Endothelial cell of umbilical vein (primary cell): ENCODE measurements at regions not wholly inside any gene's neighbourhood (a gene's known extent, or its start where the extent isn't known, plus 50 kb on each side); places are given as distances from the start of the nearest gene placed in this dataset.

ENCODE experiments used
- BruUV-seq: library from RNA; stranded (reverse); fragments of 400-500 nt; replicated peaks from 2 replicates; lab custom pipeline; 2021; lab: Mats Ljungman, UMichigan
- CTCF ChIA-PET: fragments of 300-600, 350-600 bp; sonication (Branson Sonifier 250); formaldehyde crosslinking; loops from one replicate; lab custom pipeline; 2021; ENCODE audit warnings: antibody characterized with exemption, inconsistent platforms; lab: Charles Lee
- POLR2A ChIA-PET: fragments of 300-600, 350-600 bp; sonication (Branson Sonifier 250); formaldehyde crosslinking; loops from one replicate; lab custom pipeline; 2021; ENCODE audit warnings: antibody characterized with exemption, inconsistent platforms; lab: Charles Lee
- DNase-seq: peaks from one replicate; pipeline ENCODE4 v3.0.0-alpha.2; 2011; ENCODE audit warnings: low read depth, low spot score
- FAIRE-seq: peaks from 2 replicates; lab custom pipeline; 2011; peaks lifted over from hg19 to GRCh38; lab: Jason Lieb, UNC
- H2AFZ ChIP-seq: 2 replicates; pipeline ENCODE4 v1.6.0; 2012; ENCODE audit warnings: low read depth, low read length, control low read depth, inconsistent platforms
- H3K27ac ChIP-seq: 2 replicates; pipeline ENCODE4 v1.5.1; 2011; ENCODE audit warnings: low read depth, mild to moderate bottlenecking, control low read depth, low read length, moderate library complexity; ENCODE audit not compliant: insufficient read depth
- H3K27me3 ChIP-seq, 2 experiments: 2 replicates each; pipeline versions ENCODE4 v1.6.0 to v1.6.1; 2011; ENCODE audit warnings: low read length in 2 of 2, mixed read lengths in 1 of 2; ENCODE audit not compliant: control insufficient read depth in 2 of 2, insufficient read depth in 2 of 2
- H3K36me3 ChIP-seq, 2 experiments: 2 replicates in 1 of 2; 3 replicates in 1 of 2; pipeline ENCODE4 v1.5.1; 2011; ENCODE audit warnings: low read length in 2 of 2, mild to moderate bottlenecking in 1 of 2, moderate library complexity in 1 of 2; ENCODE audit not compliant: control insufficient read depth in 2 of 2, insufficient read depth in 2 of 2; ENCODE audit errors: extremely low read depth in 1 of 2
- H3K4me1 ChIP-seq: 3 replicates; pipeline ENCODE4 v1.5.1; 2011; ENCODE audit warnings: mild to moderate bottlenecking, low read length; ENCODE audit not compliant: control insufficient read depth, insufficient read depth; ENCODE audit errors: extremely low read depth
- H3K4me2 ChIP-seq: 2 replicates; pipeline ENCODE4 v1.6.1; 2011; ENCODE audit warnings: low read length, control low read depth, mixed read lengths; ENCODE audit not compliant: insufficient read depth
- H3K4me3 ChIP-seq, 3 experiments: fragments of 200-600 bp in 1 of 3; sonication (generic), shearing (Covaris generic) in 1 of 3; replicated peaks in 1 of 3; 2 replicates each; pipeline ENCODE4 v1.5.1; 2011 to 2016; ENCODE audit warnings: control low read depth in 3 of 3, low read length in 3 of 3, mild to moderate bottlenecking in 2 of 3, inconsistent platforms in 1 of 3, low read depth in 1 of 3, moderate library complexity in 1 of 3; ENCODE audit not compliant: insufficient read depth in 1 of 3
- H3K79me2 ChIP-seq: 2 replicates; pipeline ENCODE4 v1.6.0; 2012; ENCODE audit warnings: low read length, inconsistent platforms; ENCODE audit not compliant: control insufficient read depth, insufficient read depth
- H3K9ac ChIP-seq: replicated peaks from 2 replicates; pipeline ENCODE3; 2011; ENCODE audit warnings: low read length, control low read depth; ENCODE audit not compliant: insufficient read depth; ENCODE audit errors: extremely low read depth
- H3K9me1 ChIP-seq: replicated peaks from 3 replicates; pipeline ENCODE4 v1.6.0; 2011; ENCODE audit warnings: mild to moderate bottlenecking, low read length; ENCODE audit not compliant: control insufficient read depth, insufficient read depth; ENCODE audit errors: extremely low read depth
- H3K9me3 ChIP-seq: replicated peaks from 2 replicates; pipeline ENCODE4 v1.5.1; 2012; ENCODE audit warnings: low read length, inconsistent platforms; ENCODE audit not compliant: control insufficient read depth, insufficient read depth
- H4K20me1 ChIP-seq: replicated peaks from 2 replicates; pipeline ENCODE3; 2011; ENCODE audit warnings: mild to moderate bottlenecking, low read length; ENCODE audit not compliant: control insufficient read depth, insufficient read depth; ENCODE audit errors: extremely low read depth
- CTCF ChIP-seq, 2 donors: IDR thresholded peaks; 1 replicate in 1 of 2; 2 replicates in 1 of 2; pipeline ENCODE4 v1.5.1; 2011; ENCODE audit warnings: low read length in 2 of 2, mild to moderate bottlenecking in 2 of 2, moderate library complexity in 2 of 2, control low read depth in 1 of 2, inconsistent platforms in 1 of 2, low read depth in 1 of 2; ENCODE audit not compliant: insufficient read depth in 1 of 2; ENCODE audit errors: extremely low read depth in 1 of 2
- FOS ChIP-seq: IDR thresholded peaks from 2 replicates; pipeline ENCODE4 v1.6.1; 2011; ENCODE audit warnings: mild to moderate bottlenecking, low read length, moderate library complexity, borderline replicate concordance; ENCODE audit not compliant: insufficient read depth
- GATA2 ChIP-seq: IDR thresholded peaks from 2 replicates; pipeline ENCODE4 v1.7.0; 2011; ENCODE audit warnings: low read depth, mild to moderate bottlenecking, moderate library complexity, mixed read lengths, low read length; ENCODE audit not compliant: insufficient read length, insufficient read depth
- JUN ChIP-seq: IDR thresholded peaks from 2 replicates; pipeline ENCODE4 v1.6.1; 2011; ENCODE audit warnings: borderline replicate concordance, low read depth; ENCODE audit not compliant: insufficient read length, insufficient read depth
- MAX ChIP-seq: IDR thresholded peaks from 2 replicates; pipeline ENCODE4 v1.6.1; 2011; ENCODE audit not compliant: insufficient read depth, insufficient read length
- MYC ChIP-seq: IDR thresholded peaks from one replicate; pipeline ENCODE4 v1.6.1; 2011; ENCODE audit warnings: mild to moderate bottlenecking, low read depth, low read length
- POLR2AphosphoS5 ChIP-seq: IDR thresholded peaks from 2 replicates; pipeline ENCODE4 v1.6.1; 2012; ENCODE audit warnings: low read depth, mild to moderate bottlenecking, control low read depth, low read length, moderate library complexity; ENCODE audit not compliant: insufficient read depth
- dilution Hi-C: fragments of 300-500 bp; cut with MboI; formaldehyde crosslinking; loops from one replicate; pipeline ENCODE4 v1.15.0; 2019; ENCODE audit warnings: low sequenced_read_pairs; ENCODE audit not compliant: extremely low pct_ligation_motif_present
- intact Hi-C: fragments of 100-400 bp; cut with micrococcal nuclease; formaldehyde crosslinking; loops from one replicate; pipeline ENCODE4 v1.10.0; 2022

DNA sequence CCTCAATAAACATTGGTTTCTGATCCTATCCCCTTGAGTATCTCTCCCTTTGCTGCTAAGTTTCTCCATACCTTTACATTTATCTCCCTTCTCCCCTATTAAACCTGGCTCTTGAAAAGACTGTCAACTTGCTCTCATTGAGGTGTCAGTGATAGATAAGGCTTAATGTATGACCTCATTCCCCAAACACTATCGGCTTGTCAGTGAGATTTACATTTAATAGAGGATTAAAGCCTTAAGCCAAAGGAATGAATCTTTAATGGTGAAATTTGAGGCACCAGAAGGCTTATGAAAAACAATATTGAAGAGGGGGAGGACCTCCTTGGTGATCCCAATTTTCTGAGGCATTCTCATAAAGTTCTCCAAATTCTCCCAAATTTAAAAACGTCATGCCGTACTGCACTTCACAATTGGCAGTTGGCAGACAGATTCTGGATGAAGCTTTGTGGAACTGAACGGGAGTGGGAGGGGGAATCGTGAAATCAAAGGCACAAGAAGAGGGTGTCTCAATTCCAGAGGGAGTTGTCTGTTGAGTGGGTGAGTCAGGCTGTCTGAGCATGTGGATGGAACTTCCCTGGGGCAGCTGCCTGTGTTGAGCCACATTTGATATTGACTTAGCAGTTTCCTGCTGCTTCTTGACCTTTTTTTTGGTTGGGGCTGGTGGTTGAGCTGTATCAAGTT is 478.8 kb downstream of the NPIPA7 start:
- no peaks in the 10 kb centered on the region for H4K20me1 ChIP-seq
- CTCF ChIA-PET = no interaction called here
- H3K9me3 ChIP-seq = peaks cover 2% of the 10 kb centered on the region
- H3K27ac ChIP-seq = no peak overlapping the region
- dilution Hi-C loops = no loop called here
- H3K9me1 ChIP-seq = no peaks in the 10 kb centered on the region
- POLR2A ChIA-PET = no interaction called here
- no peaks in the 10 kb centered on the region for H3K36me3 ChIP-seq
- no peaks in the 10 kb centered on the region for H3K27me3 ChIP-seq
- BruUV-seq = no TSS peak
- intact Hi-C loops = no loop called here
- no peak for FAIRE-seq
- H3K4me2 ChIP-seq = no peak overlapping the region
- H2AFZ ChIP-seq = no peak overlapping the region
- no peak overlapping the region for H3K9ac ChIP-seq
- TF ChIP-seq MAX (no peak), MYC (no peak), GATA2 (no peak), FOS (no peak), JUN (no peak), POLR2AphosphoS5 (no peak), CTCF (IDR thresholded peaks at IDR 0.05; ENCODE audit: extremely low read depth in 1 of 2, insufficient read depth in 1 of 2, low read depth in 1 of 2, low read length in 2 of 2) (no peak)
- H3K4me3 ChIP-seq = no peak overlapping the region
- no peaks in the 10 kb centered on the region for H3K4me1 ChIP-seq
- no peaks in the 10 kb centered on the region for H3K79me2 ChIP-seq
- DNase-seq = no peak
